ENCODE measurements at regions not wholly inside any gene's neighbourhood (a gene's known extent, or its start where the extent isn't known, plus 50 kb on each side); places are given as distances from the start of the nearest gene placed in this dataset.

DNA sequence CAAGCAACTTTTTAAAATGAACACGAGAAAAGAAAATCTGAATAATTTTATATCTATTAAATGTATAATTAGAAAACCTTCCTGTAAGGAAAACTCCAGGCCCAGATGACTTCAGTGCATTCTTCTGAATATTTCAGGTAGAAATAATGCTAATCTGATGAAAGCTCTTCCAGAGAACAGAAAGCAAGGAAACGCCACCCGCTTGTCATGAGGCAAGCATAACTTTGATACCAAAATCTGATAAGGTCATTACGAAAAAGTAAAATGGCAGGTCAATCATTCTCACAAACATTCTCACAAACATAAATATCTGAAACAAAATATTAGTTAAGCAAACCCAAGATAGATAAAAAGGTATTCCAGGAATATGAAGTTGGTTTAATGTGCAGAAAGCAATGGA, 60.6 kb upstream of the PCSK6 start:
- DNase-seq, result no peak

DNA sequence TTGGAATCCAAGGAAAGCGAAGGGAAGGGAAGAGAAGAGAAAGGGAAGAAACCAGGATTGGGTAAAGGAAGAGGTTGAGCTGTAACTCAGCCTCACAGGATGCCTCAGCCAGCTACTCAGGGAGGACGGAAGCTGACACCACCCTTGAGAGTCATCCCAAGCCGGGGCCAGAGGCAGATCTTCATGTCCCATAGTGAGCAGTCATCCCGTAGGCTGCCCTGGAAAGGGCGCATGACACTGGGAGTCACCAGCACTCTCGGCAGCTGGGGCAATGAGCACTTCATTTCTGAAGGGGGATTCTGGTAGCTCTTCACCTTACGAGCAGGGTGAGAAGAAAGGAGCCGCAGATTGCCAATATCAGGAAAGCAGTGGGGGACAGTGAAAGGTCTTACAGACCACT, 60.1 kb upstream of the PCSK6 start:
- DNase-seq, result no peak

DNA sequence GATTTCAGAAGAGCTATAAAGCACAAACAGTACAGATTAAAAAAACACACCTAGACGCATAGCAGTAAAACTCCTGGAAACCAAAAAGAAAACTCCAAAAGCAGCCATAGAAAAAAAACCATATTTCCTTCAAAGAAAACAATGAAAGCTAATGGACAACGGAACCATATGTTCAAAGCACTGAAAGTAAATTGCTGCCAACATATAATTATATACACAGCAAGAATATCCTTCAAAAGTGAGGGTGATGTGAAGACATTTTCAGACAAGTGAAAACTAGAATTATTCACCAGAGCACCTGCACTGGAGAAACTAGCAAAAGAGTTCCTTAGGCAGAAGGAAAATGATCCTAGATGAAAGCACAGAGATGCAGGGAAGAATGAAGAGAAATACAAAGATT, 58.2 kb upstream of the PCSK6 start:
- DNase-seq, result no peak

DNA sequence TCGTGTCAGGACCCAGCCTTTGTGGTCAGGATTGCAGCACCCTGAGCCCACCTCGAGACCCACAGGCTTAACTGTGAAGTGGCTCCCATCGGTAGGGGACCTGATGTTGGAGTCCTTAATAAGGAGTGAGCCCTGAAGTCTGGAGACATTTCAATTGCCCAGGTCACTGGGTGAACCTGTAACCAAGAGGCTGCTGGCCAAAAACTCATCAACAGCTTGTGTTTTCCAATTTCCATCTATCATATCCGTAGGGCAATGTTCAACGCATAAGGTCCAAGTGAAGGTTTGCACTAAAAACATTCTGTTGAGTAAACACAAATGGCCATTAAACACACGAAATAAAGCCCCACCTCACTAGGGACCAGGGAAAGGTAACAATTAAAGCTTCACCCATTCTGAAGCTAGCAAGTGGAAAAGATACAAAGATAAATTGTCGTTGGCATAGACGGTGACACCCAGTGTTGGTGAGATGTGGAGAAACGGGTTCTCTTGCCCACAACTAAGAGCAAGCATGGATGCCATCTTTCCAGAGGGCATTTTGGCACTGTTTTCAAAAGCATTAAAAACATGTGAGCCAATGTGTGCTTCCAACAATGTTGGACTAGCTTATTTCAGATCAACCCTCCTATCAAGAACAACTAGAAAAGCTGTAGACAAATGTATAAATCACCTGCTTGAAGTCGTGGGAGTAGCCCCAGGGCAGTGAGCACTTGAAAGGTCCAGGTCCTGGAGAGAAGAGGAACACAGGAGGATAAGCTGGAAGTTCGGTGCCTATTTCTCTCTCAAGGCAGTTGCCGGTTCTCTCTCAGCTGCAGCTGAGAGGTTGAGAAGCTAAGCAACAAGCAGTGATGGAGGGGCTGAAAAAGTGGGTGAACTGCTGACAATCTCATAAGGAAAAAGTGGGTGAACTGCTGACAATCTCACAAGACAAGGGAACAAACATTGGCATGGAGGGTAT, 56.3 kb upstream of the PCSK6 start:
- DNase-seq, result no peak

DNA sequence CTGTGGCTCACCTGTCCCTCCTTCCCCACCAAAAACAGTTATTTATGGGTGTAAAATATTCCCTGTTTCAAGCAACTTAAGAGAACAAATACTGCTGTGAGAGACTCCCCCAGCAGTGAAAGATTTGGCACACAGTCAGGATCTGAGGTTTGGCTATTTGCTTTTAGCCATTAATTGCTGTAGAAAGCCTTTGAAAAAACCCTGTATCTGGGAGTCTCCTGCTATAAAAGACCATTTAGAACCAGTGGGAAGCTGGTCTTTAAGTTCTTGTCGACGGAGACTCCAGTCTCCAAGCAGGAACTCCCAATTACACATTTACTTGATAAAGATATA, 55.1 kb upstream of the PCSK6 start:
- no peak for DNase-seq

DNA sequence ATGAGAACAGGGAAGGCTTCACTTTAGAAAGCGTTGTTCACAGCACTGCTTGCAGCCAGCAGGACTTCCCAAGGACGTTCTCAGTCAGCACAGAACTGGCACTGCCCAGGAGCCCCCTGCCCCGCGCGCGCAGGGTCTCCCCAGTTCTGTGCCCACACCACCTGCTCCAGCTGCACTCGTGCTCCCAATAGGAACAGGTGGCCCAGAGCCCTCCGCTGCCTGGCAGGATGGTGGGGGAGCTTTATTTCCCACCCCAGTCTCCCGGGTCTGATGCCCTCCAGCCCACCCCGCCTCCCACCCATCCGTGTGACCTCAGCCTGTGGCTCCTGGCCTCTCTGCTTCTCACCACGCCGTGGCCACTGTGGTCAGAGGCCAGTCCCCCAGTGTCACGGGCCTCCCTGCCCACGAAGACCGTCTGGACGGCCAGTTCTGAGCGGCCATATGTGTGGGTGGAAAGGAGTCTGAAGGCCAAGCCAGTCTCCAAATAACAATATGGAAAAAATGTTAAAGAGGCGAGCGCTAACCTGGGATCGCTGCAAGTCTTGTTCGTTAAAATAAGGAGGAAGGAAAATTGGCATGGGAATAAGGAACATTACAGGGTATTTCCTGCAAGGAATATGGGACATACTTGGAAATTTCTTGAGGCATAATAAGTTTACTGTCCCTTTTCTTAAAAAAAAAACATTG, 54.6 kb upstream of the PCSK6 start:
- DNase-seq, result no peak

DNA sequence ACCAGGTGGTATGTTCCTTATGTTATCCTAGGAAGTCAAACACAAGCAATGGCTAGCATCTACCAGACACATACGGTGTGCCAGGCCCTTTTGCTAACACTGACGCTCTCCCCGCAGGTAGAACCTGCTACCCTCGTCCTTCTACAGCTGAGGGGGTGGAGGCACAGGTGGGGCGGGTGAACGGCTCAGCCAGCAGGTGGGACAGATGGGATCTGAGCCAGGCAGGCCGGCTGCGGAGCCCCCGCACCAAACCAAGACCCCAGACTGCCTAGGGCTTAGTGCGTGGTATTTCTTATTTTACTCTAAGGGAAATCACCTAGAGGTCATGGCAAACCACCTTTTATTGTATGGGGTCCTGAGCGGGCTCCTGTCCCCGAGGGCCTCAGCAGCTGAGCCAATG, 53.9 kb upstream of the PCSK6 start:
- DNase-seq, result no peak

DNA sequence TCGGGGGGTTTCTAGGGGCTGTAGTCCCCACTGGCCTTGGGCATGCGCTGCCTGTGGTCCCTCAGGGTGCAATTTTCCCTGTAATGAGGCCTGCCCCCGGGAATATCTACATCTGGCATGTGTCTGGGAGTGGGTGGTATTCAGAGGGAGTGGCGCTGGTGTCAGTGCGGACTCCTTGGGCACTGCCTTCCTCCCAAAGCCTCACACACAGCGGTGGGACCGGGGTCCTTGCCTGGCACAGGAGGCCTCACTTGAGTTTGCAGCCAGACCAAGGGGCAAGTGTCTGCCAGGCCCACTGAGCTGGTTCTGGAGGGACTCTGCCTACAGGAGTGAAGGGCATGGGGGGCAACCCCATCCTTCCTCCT, 53.5 kb upstream of the PCSK6 start:
- no peak for DNase-seq

DNA sequence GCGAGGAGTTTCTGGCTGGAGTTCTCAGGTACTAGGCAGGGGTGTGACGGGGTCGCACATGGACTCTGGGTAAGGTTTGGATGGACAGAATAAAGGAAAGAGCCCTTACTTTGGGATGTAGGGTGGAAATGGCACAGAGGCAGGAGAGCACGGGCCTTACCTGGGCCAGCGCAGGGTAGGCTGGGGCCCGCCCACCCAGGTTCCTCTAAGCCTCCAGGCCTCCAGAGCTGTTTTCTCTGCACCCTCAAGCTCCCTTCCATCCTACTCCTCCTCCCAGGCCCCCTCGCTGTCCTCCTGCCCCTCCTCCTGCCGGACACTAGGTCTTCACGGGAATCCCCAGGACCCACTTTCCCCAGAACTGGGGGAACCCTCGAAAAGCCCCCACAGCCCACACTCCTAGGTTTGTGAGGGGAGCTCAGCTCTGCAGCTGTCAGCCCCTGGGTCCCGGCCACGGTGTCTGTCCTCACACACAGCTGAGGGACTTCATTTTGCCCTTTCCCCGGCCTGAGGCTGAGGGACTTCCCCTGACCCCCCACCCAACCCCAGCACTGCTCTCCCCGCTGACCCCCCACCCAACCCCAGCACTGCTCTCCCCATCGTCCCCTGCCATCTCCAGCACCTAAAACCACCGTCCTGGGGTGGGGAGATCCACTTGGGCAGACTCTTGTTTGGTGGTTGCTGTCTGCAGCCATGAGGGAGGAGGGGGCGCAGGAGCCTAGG, 53.0 kb upstream of the PCSK6 start:
- no peak for DNase-seq

DNA sequence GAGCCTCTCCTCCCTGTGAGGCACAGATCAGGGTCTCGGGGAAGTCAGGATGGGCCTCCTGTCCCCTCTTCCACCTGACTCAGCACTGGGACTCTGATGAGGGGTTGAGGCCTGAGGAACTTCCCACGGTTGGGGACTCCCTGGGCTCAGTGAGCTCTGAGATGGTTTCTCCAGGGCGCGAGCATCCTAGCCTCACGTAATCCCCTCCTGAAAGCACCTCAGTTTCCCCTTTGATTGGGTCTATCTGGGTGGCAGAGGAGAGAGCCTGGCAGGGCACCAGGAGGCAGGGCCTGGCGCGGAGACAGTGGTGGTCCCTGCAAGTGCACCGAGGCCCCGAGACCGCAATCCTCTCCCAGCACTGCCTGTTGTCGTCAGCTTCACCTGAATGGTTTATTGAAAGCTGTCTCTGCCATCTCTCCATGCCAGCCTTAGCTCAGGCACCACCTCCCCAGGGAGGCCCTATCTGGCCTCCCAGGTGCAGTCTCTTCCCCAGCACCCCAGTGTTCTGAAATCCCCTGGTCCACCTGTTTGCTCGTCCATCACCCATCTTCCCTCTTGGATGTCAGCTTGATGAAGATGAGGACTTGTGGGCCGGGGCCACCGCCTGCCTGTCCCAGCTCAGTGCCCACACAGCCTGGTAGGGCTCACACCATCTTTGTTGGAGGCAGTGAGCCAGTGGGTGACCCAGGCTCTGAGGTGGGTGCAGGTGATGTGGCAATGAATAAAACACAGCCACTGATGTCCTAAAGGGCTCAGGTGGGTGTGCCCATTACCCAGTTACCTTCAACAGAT, 52.2 kb upstream of the PCSK6 start:
- DNase-seq, result no peak

DNA sequence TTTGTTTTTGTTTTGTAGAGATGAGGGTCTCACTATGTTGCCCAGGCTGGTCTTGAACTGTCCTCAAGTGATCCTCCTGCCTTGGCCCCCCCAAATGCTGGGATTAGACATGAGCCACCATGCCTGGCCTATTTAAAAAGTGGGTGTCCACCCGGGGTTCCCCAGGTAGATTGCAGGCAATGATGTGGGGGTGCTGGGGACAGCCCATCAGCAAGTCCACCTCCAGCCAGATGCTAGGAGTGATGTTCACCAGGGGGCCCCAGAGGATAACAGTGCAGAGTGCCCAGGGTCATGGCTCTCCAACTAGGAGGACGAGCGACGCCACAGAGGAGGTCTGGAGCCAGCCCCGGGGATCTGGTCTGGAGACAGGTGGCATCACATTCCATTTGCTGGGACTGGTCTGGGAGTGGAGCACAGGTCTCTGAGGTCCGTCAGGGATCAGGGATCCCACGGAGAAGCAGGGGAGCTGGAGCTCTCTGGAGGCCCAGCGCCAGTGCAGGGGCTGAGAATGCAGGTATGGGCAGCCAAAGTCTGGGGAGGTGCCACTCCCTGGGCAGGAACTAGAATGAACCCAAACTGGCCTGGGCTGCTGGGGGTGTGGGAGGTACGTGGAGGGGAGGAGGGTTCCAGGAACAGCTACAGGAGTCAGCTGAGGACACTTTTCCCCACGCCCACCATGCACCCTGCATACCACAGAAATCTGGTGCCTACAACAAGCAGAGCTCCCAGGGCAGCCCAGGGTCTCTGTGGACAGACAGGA, 51.2 kb upstream of the PCSK6 start:
- no peak for DNase-seq

DNA sequence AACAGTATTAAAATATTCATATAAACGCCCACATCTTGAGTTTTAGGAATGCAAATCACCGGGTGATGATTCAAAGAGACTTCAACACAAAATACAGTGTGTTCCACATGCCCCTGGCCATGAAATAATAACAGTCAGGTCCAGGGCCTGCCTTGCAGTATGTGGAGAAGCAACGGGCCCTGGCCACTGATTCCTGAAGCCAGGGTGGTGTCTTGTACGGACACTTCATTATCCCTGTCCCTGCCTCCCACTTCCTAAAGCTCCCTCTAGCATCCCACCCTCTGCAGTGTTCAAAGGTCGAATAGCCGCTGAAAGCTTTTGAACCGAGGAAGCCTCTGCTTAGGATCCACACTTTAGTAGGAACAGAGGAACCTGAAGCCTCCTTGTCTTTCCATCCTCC, 50.4 kb upstream of the PCSK6 start:
- no peak for DNase-seq

DNA sequence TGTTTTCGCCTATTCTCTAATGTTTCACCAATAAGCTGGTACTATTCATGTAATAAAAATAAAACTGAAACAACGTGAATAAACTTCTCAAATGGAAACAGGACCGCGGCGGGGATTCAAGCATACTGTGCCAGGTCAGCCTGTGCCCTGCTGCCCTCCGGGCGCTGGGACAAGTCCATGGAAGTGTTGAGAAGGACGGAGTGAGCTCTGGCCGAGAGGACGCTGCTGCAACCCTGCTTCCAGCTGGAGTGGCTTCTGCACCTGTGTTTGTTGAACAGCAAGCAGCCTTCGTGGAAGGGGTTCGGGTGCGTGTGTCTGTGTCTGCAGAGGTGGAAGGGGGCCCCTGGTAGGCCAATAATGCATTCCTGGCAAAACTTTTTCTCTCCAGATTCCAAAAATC, 50.0 kb upstream of the PCSK6 start:
- no peak for DNase-seq

Measured in EL (cell line).